Renal cortical epithelial cell (primary cell): ENCODE measurements at regions not wholly inside any gene's neighbourhood (a gene's known extent, or its start where the extent isn't known, plus 50 kb on each side); places are given as distances from the start of the nearest gene placed in this dataset.
"Not testable (repeated sequence)": the region's sequence is repeated elsewhere in the genome, so short reads cannot be mapped to it uniquely, and the experiment has no call there.

Experiments used
- DNase-seq: peaks from one replicate; pipeline ENCODE4 v3.0.0-alpha.2; 2011; ENCODE audit warnings: low read depth

- DNase-seq, result not testable (repeated sequence)
Observed at GRCh38 chr6:30807566-30807965, 63.2 kb upstream of the IER3 start.

- DNase-seq, result no peak
Observed at GRCh38 chr6:30806581-30807183, 62.3 kb upstream of the IER3 start.

- no peak for DNase-seq
Observed at GRCh38 chr6:30804333-30804732, 60.0 kb upstream of the IER3 start.

GRCh38 chr6:30802731-30803130 lies 58.4 kb upstream of the IER3 start:
- DNase-seq, result no peak

- DNase-seq, result no peak
Observed at GRCh38 chr6:30801950-30802349, 57.6 kb upstream of the IER3 start.

- no peak for DNase-seq
Observed at GRCh38 chr6:30800871-30801270, 56.5 kb upstream of the IER3 start.

- DNase-seq, result no peak
Observed at GRCh38 chr6:30799210-30799609, 54.9 kb upstream of the IER3 start.

- DNase-seq, result no peak
Observed at GRCh38 chr6:30798494-30798893, 54.1 kb upstream of the IER3 start.

GRCh38 chr6:30795549-30796293 lies 51.4 kb upstream of the IER3 start:
- DNase-seq, result no peak
